K562 (cell line): ENCODE measurements at regions not wholly inside any gene's neighbourhood (a gene's known extent, or its start where the extent isn't known, plus 50 kb on each side); places are given as distances from the start of the nearest gene placed in this dataset.

Experiments used
- ATAC-seq: fragments of 200-7000 bp; cut with Tn5 transposase; 3 replicates; pipeline ENCODE4 v1.9.1; 2020; ENCODE audit warnings: moderate library complexity
- BruUV-seq: library from RNA; stranded (reverse); fragments of 400-500 nt; replicated peaks from 2 replicates; lab custom pipeline; 2021; lab: Mats Ljungman, UMichigan
- CTCF ChIA-PET: fragments of 300-600 bp; formaldehyde crosslinking; extraction: SDS; loops from one replicate; lab custom pipeline; 2021; ENCODE audit warnings: low intra/inter-chr PET ratio; lab: Yijun Ruan, JAX
- POLR2A ChIA-PET: fragments of 300-600, 350-650 bp; sonication (Branson Sonifier 250); formaldehyde crosslinking; extraction: SDS; loops from one replicate; lab custom pipeline; 2021; ENCODE audit warnings: antibody characterized with exemption, inconsistent platforms; lab: Yijun Ruan, JAX
- DNase-seq, 4 experiments: peaks; one replicate each; pipeline versions ENCODE4 v3.0.0 to v3.0.0-alpha.2; 2011 to 2018; ENCODE audit warnings: low spot score in 3 of 4, mixed read lengths in 3 of 4; ENCODE audit errors: extremely low read depth in 1 of 4
- FAIRE-seq: peaks from 2 replicates; lab custom pipeline; 2011; peaks lifted over from hg19 to GRCh38; lab: Jason Lieb, UNC
- H2AFZ ChIP-seq: 2 replicates; pipeline ENCODE4 v1.6.0; 2011; ENCODE audit warnings: low read depth, low read length, control low read depth, inconsistent platforms
- H3K27ac ChIP-seq: fragments of 200-600 bp; 3 replicates; pipeline ENCODE4 v1.8.0; 2011; ENCODE audit warnings: low read depth, mild to moderate bottlenecking, control low read depth, inconsistent platforms, low read length, moderate library complexity, mixed read lengths; ENCODE audit errors: extremely low read depth
- H3K27me3 ChIP-seq, 2 experiments: fragments of 300-600 bp in 1 of 2; 2 replicates in 1 of 2; 3 replicates in 1 of 2; pipeline versions ENCODE4 v1.6.0 to v1.8.0; 2011; ENCODE audit warnings: inconsistent platforms in 2 of 2, low read length in 2 of 2, mild to moderate bottlenecking in 1 of 2, mixed read lengths in 1 of 2, moderate library complexity in 1 of 2; ENCODE audit not compliant: control insufficient read depth in 2 of 2, insufficient read depth in 2 of 2
- H3K36me3 ChIP-seq: fragments of 300-600 bp; 3 replicates; pipeline ENCODE4 v1.8.0; 2011; ENCODE audit warnings: mild to moderate bottlenecking, low read length, inconsistent platforms; ENCODE audit not compliant: control insufficient read depth, insufficient read depth
- H3K4me1 ChIP-seq, 2 experiments: fragments of 200-600 bp in 1 of 2; replicated peaks in 1 of 2; 2 replicates in 1 of 2; 3 replicates in 1 of 2; pipeline versions ENCODE4 v1.5.1 to v1.8.0; 2011; ENCODE audit warnings: inconsistent platforms in 2 of 2, low read length in 2 of 2, mild to moderate bottlenecking in 1 of 2, mixed read lengths in 1 of 2, moderate library complexity in 1 of 2; ENCODE audit not compliant: control insufficient read depth in 2 of 2, insufficient read depth in 2 of 2
- H3K4me2 ChIP-seq: 2 replicates; pipeline ENCODE4 v1.6.1; 2011; ENCODE audit warnings: low read length, control low read depth, inconsistent platforms, mixed read lengths; ENCODE audit not compliant: insufficient read depth
- H3K4me3 ChIP-seq: fragments of 200-600 bp; sonication (generic), shearing (Covaris generic); 2 replicates; pipeline ENCODE4 v1.5.1; 2016; ENCODE audit warnings: control low read depth, inconsistent platforms
- H3K79me2 ChIP-seq: fragments of 200-600 bp; 3 replicates; pipeline ENCODE4 v1.8.0; 2011; ENCODE audit warnings: low read length, inconsistent platforms; ENCODE audit not compliant: control insufficient read depth, insufficient read depth
- H3K9ac ChIP-seq, 2 experiments: 2 replicates each; pipeline versions ENCODE4 v1.6.0 to v1.6.1; 2011; ENCODE audit warnings: low read depth in 2 of 2, low read length in 2 of 2, control low read depth in 1 of 2, inconsistent platforms in 1 of 2, mild to moderate bottlenecking in 1 of 2, mixed read lengths in 1 of 2; ENCODE audit not compliant: insufficient read depth in 1 of 2
- H3K9me1 ChIP-seq: one replicate; pipeline ENCODE4 v1.6.0; 2011; ENCODE audit warnings: inconsistent platforms, mild to moderate bottlenecking, low read length, moderate library complexity; ENCODE audit not compliant: control insufficient read depth, insufficient read depth
- H3K9me3 ChIP-seq: replicated peaks from 2 replicates; pipeline ENCODE4 v1.5.1; 2011; ENCODE audit warnings: low read depth, low read length, inconsistent platforms; ENCODE audit not compliant: control insufficient read depth, insufficient read depth
- H4K20me1 ChIP-seq: replicated peaks from 2 replicates; pipeline ENCODE4 v1.6.1; 2011; ENCODE audit warnings: low read length, inconsistent platforms, mixed read lengths; ENCODE audit not compliant: control insufficient read depth, insufficient read depth
- GTF2F1 ChIP-seq: IDR thresholded peaks from 2 replicates; pipeline ENCODE4 v1.6.1; 2011; ENCODE audit warnings: low read depth, low read length, improper control_type of control experiment
- HINFP ChIP-seq: fragments of 450-650 bp; conservative IDR thresholded peaks from 2 replicates; pipeline ENCODE4 v1.6.1; 2016; ENCODE audit warnings: missing genetic modification characterization, low read depth, mild to moderate bottlenecking, control low read depth, missing compliant biosample characterization
- HOMEZ ChIP-seq: fragments of 250-450 bp; sonication (Bioruptor Pico); IDR thresholded peaks from 2 replicates; pipeline ENCODE4 v1.4.0; 2020; ENCODE audit warnings: mild to moderate bottlenecking, moderate library complexity
- HOXB6 ChIP-seq: fragments of 250-450 bp; sonication (Bioruptor Pico); IDR thresholded peaks from 2 replicates; pipeline ENCODE4 v1.5.1; 2022; ENCODE audit warnings: mild to moderate bottlenecking, borderline replicate concordance
- NELFE ChIP-seq: IDR thresholded peaks from 2 replicates; pipeline ENCODE4 v1.6.1; 2011; ENCODE audit warnings: mild to moderate bottlenecking; ENCODE audit not compliant: insufficient read depth, insufficient read length
- NFE2L1 ChIP-seq: fragments of 450-650 bp; IDR thresholded peaks from 2 replicates; pipeline ENCODE4 v1.6.1; 2016; ENCODE audit warnings: missing genetic modification characterization, low read depth, mild to moderate bottlenecking, missing compliant biosample characterization, moderate library complexity, borderline replicate concordance
- RBM34 ChIP-seq: fragments of 200-400 bp; formaldehyde crosslinking; IDR thresholded peaks from 2 replicates; pipeline ENCODE4 v1.6.1; 2018; ENCODE audit warnings: low read length, borderline replicate concordance; ENCODE audit not compliant: insufficient read depth
- SAFB ChIP-seq: fragments of 200-400 bp; formaldehyde crosslinking; IDR thresholded peaks from 2 replicates; pipeline ENCODE4 v1.6.1; 2017; ENCODE audit warnings: low read depth, low read length, borderline replicate concordance
- ZNF518B ChIP-seq: fragments of 250-450 bp; sonication (Bioruptor Pico); IDR thresholded peaks from 2 replicates; pipeline ENCODE4 v1.5.0; 2021; ENCODE audit warnings: mild to moderate bottlenecking, moderate library complexity
- ZNF592 ChIP-seq: fragments of 450-650 bp; IDR thresholded peaks from 2 replicates; pipeline ENCODE4 v1.6.1; 2017; ENCODE audit warnings: antibody characterized with exemption, mild to moderate bottlenecking
- WGBS: fragments of 100-300 bp; shearing (Covaris generic); methylation state at CpG from one replicate; pipeline ENCODE4 v1.1.6; 2016; ENCODE audit warnings: low coverage, mixed read lengths; ENCODE audit not compliant: insufficient coverage; ENCODE audit errors: missing lambda C conversion rate; 5-methylcytosine and 5-hydroxymethylcytosine counted together
- in situ Hi-C: fragments of 300-500 bp; cut with MboI; formaldehyde crosslinking; loops from 4 replicates; pipeline ENCODE4 v1.15.0; 2018; ENCODE audit warnings: inconsistent platforms, mixed read lengths
- intact Hi-C: fragments of 100-400 bp; cut with micrococcal nuclease; formaldehyde crosslinking; loops from 2 replicates; pipeline ENCODE4 v1.14.2; 2022

GRCh38 chr22:33144721-33145120, 86.5 kb upstream of the SYN3 start:
- Histone ChIP-seq H3K36me3 (no peaks in the 10 kb centered on the region), H3K4me2 (no peak overlapping the region), H3K27ac (no peak overlapping the region), H3K79me2 (no peaks in the 10 kb centered on the region), H3K4me1 (no peaks in the 10 kb centered on the region), H2AFZ (no peak overlapping the region)
- intact Hi-C loops: no loop called here
- CTCF ChIA-PET: no interaction called here
- FAIRE-seq (no peak), DNase-seq (no peak)
- in situ Hi-C loops: no loop called here
- TF ChIP-seq HINFP (tag): no peak
- TF ChIP-seq NELFE: no peak
- TF ChIP-seq ZNF592: no peak
- TF ChIP-seq NFE2L1 (tag): no peak
- TF ChIP-seq RBM34: no peak
- TF ChIP-seq GTF2F1: no peak
- no peak for TF ChIP-seq ZNF518B
- no peak for TF ChIP-seq HOMEZ (CRISPR knock-in tag)
- no peak for TF ChIP-seq SAFB
- TF ChIP-seq HOXB6: no peak
- TF ChIP-seq, all 486 proteins: peak for 0
- ATAC-seq: no peak
- no peaks in the 10 kb centered on the region for H3K27me3 ChIP-seq
- no peaks in the 10 kb centered on the region for H4K20me1 ChIP-seq
- H3K9ac ChIP-seq: no peak overlapping the region
- BruUV-seq: no TSS peak
- POLR2A ChIA-PET: no interaction called here
- WGBS: 0% methylated on average over 1 of the region's 1 CpG
- H3K4me3 ChIP-seq: no peak overlapping the region
- no peaks in the 10 kb centered on the region for H3K9me3 ChIP-seq
- no peaks in the 10 kb centered on the region for H3K9me1 ChIP-seq
